HCT116 (cell line): ENCODE measurements at regions not wholly inside any gene's neighbourhood (a gene's known extent, or its start where the extent isn't known, plus 50 kb on each side); places are given as distances from the start of the nearest gene placed in this dataset.

Experiments used
- CEBPB ChIP-seq: IDR thresholded peaks from 2 replicates; pipeline ENCODE4 v1.6.1; 2012; ENCODE audit warnings: low read depth
- CTCF ChIP-seq, 3 experiments: fragments of 200-600 bp in 1 of 3; sonication (generic) in 1 of 3; IDR thresholded peaks in 2 of 3; conservative IDR thresholded peaks in 1 of 3; 2 replicates each; pipeline ENCODE4 v1.5.1; 2012 to 2017; ENCODE audit warnings: low read depth in 2 of 3, low read length in 2 of 3, antibody characterized with exemption in 1 of 3, borderline replicate concordance in 1 of 3, control low read depth in 1 of 3, mild to moderate bottlenecking in 1 of 3, mixed read lengths in 1 of 3, mixed run types in 1 of 3, moderate library complexity in 1 of 3; ENCODE audit not compliant: insufficient read depth in 1 of 3
- EZH2 ChIP-seq: fragments of 200-600 bp; sonication (generic); IDR thresholded peaks from 2 replicates; pipeline ENCODE4 v1.6.1; 2017; ENCODE audit warnings: antibody characterized with exemption, mixed run types
- EZH2phosphoT487 ChIP-seq: fragments of 200-600 bp; IDR thresholded peaks from 2 replicates; pipeline ENCODE4 v1.6.1; 2018; ENCODE audit warnings: antibody characterized with exemption, borderline replicate concordance
- FOSL1 ChIP-seq: IDR thresholded peaks from 2 replicates; pipeline ENCODE4 v1.6.1; 2012; ENCODE audit warnings: low read depth
- JUND ChIP-seq: IDR thresholded peaks from 2 replicates; pipeline ENCODE4 v1.6.1; 2012
- MAX ChIP-seq: IDR thresholded peaks from 2 replicates; pipeline ENCODE4 v1.6.1; 2012
- POLR2A ChIP-seq: IDR thresholded peaks from 2 replicates; pipeline ENCODE4 v1.7.0; 2011; ENCODE audit warnings: borderline replicate concordance; ENCODE audit not compliant: insufficient read depth, insufficient read length; ENCODE audit errors: extremely low read depth
- RAD21 ChIP-seq: IDR thresholded peaks from 2 replicates; pipeline ENCODE4 v1.6.1; 2012; ENCODE audit warnings: low read depth, mild to moderate bottlenecking
- REST ChIP-seq: IDR thresholded peaks from 2 replicates; pipeline ENCODE4 v1.6.1; 2012; ENCODE audit warnings: low read depth
- TCF7L2 ChIP-seq: IDR thresholded peaks from 2 replicates; pipeline ENCODE4 v1.7.0; 2011; ENCODE audit warnings: borderline replicate concordance, inconsistent platforms; ENCODE audit not compliant: insufficient read depth, insufficient read length; ENCODE audit errors: extremely low read depth
- YY1 ChIP-seq: IDR thresholded peaks from 2 replicates; pipeline ENCODE4 v1.6.1; 2011; ENCODE audit warnings: low read length, low read depth, moderate library complexity, mild to moderate bottlenecking; ENCODE audit not compliant: insufficient replicate concordance; ENCODE audit errors: extremely low read depth
- ZNF274 ChIP-seq: fragments of 200-500 bp; sonication (Bioruptor generic); IDR thresholded peaks from 2 replicates; pipeline ENCODE4 v1.6.1; 2014; ENCODE audit warnings: mild to moderate bottlenecking, low read depth, low read length, inconsistent platforms

- TF ChIP-seq FOSL1, result no peak
- no peak for TF ChIP-seq EZH2
- no peak for TF ChIP-seq POLR2A
- TF ChIP-seq CTCF (IDR thresholded peaks at IDR 0.05 in 2 of 3, conservative IDR thresholded peaks at IDR 0.05 in 1 of 3; ENCODE audit: borderline replicate concordance in 1 of 3, insufficient read depth in 1 of 3, low read depth in 2 of 3, low read length in 2 of 3), result no peak
- no peak for TF ChIP-seq MAX
- TF ChIP-seq ZNF274, result no peak
- no peak for TF ChIP-seq YY1
- no peak for TF ChIP-seq RAD21
- no peak for TF ChIP-seq JUND
- TF ChIP-seq CEBPB, result no peak
- TF ChIP-seq REST, result no peak
- no peak for TF ChIP-seq EZH2phosphoT487
- no peak for TF ChIP-seq TCF7L2
These were observed 112.2 kb downstream of the TRIB2 start for GRCh38 chr2:12828980-12829379.
